Activated gamma-delta T cell treated with Interleukin-2 at 50 U/mL for 16 hours (primary cell): ENCODE measurements at regions not wholly inside any gene's neighbourhood (a gene's known extent, or its start where the extent isn't known, plus 50 kb on each side); places are given as distances from the start of the nearest gene placed in this dataset.

Source experiments
- DNase-seq: peaks from one replicate; pipeline ENCODE4 v3.0.0-alpha.2; 2020

DNA sequence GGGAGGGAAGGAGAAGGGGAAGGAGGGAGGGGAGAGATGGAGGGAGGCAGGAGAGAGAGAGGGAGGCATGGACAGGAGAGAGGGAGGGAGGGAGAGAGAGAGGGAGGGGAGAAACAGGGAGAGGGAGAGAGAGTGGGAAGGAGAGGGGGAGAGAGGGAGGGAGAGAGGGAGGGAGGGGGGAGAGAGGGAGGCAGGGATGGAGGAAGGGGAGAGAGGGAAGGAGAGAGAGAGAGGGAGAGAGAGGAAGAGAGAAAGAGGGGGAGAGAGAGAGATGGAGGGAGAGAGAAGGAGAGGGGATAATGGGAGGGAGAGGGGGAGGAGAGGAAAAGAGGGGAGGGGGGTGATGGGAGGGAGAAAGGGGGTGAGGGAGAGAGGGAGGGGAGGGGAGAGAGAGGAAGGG, 86.8 kb upstream of the VSTM2B start:
- no peak for DNase-seq

DNA sequence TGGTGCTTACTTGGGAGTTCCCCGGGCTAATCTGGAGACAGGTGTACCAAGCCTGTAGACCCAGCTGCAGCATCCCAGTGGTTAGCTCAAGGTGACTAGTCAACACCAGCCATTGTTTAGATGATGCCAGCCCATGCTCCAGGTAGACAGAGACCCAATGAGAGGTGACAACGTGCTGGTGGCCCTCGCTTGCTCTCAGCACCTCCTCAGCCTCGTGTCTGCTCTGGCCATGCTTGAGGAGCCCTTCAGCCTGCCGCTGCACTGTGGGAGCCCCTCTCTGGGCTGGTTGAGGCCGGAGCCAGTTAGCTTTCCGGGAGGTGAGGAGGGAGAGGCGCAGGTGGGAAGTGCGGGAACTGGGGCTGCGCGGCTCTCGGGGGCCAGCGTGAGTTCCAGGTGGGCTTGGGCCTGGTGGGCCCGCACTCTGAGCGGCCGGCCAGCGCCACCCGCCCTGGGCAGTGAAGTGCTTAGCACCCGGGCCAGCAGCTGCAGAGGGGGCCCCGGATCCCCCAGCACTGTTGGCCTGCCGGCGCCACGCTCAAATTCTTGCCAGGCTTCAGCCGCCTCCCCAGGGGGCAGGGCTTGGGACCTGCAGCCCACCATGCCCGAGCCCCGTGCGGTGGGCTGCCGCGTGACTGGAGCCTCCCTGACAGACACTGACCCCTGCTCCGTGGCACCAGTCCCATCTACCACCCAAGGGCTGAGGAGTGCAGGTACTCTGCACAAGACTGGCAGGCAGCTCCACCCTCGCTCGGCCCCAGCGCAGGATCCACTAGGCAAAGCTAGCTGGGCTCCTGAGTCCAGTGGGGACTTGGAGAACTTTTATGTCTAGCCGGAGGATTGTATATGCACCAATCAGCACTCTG, 85.9 kb upstream of the VSTM2B start:
- DNase-seq, result no peak

DNA sequence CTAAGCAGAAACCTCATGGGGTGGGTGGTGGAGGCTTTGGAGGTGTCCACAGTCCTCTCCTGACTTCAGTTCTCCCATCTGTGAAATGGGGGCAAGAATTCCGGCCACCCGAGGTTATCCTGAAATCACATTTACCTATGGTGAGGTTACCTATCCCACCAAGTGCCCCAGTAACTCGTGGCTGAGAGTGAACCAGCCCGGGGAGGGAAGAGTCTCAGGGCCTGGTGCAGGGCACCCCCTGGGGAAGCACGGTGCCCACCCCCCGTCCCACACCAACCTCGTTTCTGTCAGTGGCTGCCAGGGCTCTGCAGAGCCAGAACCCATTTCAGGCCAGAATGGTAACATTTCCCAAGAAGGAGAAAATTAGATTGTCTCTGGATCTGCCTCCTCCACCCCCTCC, 83.7 kb upstream of the VSTM2B start:
- no peak for DNase-seq

DNA sequence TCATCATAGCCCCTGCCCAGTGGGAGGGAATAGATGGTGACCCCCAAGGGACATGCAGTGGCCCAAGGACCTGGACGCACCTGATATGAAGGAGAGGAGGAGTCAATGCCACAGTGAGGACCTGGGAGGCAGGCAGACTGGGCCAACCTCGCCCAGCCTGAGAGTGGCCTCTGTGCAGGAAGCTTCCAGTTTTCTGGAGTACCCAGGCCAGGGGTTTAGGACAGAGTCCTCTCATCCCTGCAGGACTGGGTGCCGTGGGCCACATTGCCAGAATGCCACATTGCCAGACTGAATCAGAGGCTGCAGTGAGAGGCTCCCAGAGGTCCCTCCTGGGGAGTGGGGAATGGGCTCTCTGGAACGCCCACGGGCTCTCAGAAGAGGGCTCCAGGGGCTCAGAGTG, 82.9 kb upstream of the VSTM2B start:
- DNase-seq, result no peak

DNA sequence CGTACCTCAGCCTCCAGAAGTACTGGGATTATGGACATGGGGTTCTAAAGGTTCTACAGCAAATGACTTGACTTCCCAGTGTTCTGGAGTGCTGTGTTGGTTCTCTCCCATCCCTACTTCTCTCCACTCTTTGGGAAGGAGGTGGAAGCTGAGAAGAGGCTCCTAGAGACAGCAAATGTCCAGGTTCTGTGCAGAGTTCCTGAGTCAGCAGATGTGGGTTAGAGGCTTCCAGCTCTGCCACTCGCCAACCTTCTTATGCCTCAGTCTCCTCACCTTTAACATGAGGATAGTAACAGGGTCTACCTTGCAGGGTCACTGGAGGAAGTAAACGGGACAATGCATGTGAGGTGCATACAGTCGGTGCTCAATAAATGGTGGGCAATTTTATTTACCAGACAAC, 80.5 kb upstream of the VSTM2B start:
- no peak for DNase-seq

DNA sequence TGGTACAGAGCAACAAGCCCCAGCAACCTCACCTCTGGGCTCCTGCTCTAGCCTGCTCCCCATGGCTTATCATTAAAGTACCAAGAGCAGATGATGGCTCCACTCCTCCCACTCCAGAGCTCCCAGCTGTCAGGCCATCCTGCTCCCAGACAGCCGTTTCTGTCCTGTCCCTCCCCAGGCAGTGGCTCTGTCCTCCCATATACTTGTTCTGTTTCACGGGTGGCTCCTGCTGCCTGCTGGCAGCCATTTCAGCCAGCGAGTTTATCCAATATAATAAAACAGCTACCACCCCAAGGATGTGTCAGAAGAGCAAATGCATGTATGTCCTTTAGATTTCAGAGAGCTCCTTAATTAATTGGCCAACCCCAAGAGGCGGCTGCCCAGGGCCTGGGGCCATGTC, 79.4 kb upstream of the VSTM2B start:
- no peak for DNase-seq

DNA sequence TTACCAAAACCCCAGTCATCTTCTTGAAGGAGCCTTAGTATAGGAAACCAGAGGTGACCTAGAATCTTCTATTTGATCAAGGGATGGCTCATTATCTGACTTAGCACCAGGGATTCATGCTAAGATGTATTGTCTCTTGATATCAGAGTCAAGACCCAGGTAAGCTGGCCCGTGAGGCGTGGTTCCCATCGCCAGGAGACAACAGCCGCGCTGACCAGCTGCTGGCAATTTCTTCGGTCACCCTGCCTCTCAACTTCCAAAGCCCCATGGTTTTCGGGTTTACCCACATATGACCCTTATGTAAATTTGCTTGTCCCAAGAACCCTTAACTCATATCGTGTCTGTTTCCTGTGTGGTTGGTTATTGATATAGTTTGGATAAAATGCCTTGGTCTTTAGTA, 77.7 kb upstream of the VSTM2B start:
- DNase-seq, result no peak

DNA sequence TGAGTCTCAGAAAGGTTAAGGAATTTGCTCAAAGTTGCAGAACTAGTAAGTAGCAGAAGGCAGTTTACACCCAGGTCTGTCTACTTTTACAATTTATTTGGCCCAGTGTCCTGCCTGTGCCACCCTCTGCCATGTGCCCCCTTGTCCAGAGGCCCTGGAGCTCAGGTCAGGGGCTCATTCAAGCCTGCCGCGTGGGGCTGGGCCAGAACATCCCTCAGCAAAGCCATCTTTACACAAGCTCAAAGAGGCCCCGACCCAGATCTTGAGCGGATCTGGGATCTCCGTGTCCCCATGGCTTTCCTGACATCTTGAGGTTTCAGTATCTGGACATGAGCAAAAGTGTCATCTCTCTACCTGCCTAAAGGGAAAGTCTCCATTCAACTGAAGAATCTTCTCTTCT, 76.4 kb upstream of the VSTM2B start:
- DNase-seq, result no peak

DNA sequence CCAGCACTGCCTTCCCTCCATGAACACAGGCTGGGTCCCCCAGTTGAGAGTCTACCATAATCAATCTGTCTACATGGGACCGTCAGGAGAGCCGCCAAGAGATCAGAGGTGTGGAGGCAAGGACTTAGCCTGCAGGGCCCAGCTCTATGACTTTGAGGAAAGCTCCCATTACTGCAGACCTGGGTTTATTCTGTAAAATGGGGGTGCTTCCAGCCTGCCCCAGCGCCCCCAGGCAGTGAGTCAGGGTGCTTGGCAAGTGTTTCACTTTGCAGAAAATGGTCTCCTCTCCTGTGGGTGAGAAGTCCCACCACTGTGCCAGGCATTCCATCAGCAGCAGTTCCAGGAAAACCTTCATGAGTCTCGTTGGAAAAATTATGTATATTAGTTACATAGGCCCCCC, 75.5 kb upstream of the VSTM2B start:
- no peak for DNase-seq

DNA sequence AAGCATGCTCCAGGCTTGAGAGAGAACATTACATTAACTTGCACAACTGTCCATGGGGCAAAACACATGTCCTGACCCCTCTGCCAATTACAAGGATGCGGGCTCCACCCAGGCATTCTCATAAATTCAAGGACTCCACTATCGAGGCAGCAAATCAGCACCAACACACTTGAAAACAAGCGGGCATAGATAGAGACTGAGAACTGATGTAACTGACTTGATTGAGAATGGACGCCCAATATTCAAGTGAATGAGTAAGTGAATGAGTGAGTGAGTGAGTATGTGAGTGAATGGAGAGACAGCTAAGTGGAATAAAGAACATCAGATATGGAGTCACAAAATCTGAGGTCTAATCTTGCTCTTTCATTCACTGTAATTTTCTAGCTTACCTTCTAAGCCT, 75.0 kb upstream of the VSTM2B start:
- no peak for DNase-seq

DNA sequence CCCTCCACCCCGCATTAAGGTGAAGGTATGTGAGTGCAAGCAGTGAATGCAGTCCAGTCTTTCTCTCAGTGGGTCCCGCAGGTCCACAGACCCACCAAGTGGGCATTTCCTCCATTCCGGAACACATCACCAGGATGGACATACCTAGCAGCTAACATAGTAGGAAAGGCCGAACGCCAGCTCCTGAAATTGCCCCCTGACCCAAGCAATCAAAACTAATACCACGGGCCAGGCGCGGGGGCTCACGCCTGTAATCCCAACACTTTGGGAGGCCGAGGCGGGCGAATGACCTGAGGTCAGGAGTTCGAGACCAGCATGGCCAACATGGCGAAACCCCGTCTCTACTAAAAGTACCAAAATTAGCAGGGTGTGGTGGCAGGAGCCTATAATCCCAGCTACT, 71.7 kb upstream of the VSTM2B start:
- DNase-seq, result no peak

DNA sequence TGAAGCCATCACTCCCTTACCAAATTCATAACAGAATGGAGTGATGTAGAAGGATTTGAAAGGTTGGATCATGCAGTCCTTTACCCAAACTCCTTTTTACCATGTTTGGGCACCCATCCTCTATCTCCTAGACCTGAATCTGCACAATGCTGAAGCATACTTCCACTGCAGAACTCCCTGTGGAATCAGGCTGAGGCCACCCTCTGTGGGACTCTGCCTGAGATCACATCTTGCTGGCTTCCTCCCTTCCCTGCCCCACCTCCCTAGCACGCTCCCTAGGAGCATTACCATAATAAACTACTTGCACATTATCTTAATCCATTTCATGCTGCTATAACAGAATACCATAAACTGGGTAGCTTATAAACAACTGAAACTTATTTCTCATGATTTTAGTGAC, 68.4 kb upstream of the VSTM2B start:
- DNase-seq, result no peak

DNA sequence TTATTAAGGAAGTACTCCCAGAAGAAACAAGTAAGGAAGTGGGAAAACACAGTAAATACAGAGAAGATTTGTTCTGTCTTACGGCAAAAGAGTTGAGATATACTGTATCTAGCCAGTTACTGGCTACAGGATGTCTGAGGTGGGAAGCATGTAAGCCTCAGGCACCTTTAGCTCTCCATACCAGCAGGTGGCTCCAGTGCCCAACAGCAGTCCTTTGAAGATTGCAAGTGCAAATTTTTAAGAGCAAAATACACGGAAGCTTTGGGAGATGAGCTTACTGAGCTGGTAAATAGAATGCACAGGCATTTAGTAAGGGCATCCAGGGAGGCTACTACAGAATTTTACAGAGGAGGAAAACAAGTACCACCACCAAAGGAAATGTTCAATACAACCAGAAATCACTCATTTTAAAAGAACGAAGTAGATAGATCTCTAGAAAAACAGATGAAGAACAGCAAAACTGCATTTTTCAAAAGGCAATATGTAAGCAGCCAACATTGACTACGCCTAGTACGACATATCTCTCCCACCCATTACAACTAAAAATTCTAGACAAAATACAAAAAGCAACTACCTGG, 57.9 kb upstream of the VSTM2B start:
- DNase-seq, result no peak

DNA sequence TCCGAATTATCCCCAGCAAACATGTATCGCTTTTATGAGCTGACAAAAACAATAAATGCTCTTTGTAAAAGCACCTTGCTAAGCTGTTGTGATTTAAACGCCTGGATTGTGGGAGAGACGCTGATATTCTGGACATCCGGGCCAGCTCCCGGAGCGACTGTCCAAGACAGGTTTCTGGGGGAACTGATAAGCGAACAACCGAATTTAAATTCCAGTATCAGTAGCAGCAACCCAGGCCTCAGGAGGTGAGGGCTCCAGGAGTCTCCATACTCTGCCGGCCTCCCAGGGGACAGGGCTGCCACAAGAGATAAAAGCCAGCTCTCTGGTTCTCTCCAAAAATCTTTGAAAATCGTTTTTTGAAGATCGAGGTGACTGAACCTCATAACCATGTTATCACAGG, 50.3 kb upstream of the VSTM2B start:
- no peak for DNase-seq
